ENCODE measurements at regions not wholly inside any gene's neighbourhood (a gene's known extent, or its start where the extent isn't known, plus 50 kb on each side); places are given as distances from the start of the nearest gene placed in this dataset.

DNA sequence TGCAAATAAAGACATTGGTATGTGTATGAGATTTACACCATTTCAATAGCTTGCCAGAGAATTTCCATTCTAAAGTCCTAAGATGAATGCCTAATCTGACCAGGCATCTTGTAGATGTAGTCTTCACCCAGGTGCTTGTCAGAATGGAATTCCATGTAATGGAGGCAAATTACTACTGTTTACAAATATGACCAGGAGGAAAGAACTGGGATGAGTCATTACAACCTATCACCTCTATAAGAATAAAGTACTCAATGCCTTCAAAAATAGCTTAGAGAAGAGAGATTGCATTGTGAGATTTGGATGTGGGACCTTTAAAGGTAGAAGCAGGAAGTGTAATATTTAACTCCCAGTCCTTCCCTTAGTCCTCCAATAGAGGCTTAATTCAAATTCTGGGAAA is 507.0 kb upstream of the PTGER4 start:
- DNase-seq: no peak
- H3K4me1 Mint-ChIP-seq: no peaks in the 10 kb centered on the region
- H3K36me3 Mint-ChIP-seq: peaks cover 6% of the 10 kb centered on the region
- H3K4me3 Mint-ChIP-seq: no peak overlapping the region
- no peak overlapping the region for H3K27ac Mint-ChIP-seq
- no peaks in the 10 kb centered on the region for H3K27me3 Mint-ChIP-seq
- peaks cover 26% of the 10 kb centered on the region for H3K9me3 Mint-ChIP-seq

DNA sequence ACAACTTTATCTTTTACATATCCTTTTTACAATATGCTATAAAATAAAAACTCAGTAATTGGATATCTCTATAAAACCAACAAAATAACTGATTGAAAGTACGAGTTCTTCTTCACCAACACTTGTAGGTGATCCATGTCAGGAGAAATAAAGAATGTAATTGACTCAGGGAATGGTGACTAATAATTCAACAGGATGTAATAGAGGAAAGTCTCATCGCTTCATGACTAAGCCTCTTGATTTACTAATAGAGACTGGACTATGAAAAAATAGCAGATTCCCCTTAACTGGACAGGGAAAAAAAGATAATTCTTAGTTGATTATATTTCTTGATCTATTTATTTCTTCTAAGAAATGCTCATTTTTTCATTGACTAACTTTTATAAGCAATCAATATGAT is 507.7 kb upstream of the PTGER4 start:
- H3K27me3 Mint-ChIP-seq: no peaks in the 10 kb centered on the region
- H3K27ac Mint-ChIP-seq: no peak overlapping the region
- H3K9me3 Mint-ChIP-seq: peaks cover 25% of the 10 kb centered on the region
- H3K36me3 Mint-ChIP-seq: peaks cover 6% of the 10 kb centered on the region
- no peak overlapping the region for H3K4me3 Mint-ChIP-seq
- no peak for DNase-seq
- no peaks in the 10 kb centered on the region for H3K4me1 Mint-ChIP-seq

DNA sequence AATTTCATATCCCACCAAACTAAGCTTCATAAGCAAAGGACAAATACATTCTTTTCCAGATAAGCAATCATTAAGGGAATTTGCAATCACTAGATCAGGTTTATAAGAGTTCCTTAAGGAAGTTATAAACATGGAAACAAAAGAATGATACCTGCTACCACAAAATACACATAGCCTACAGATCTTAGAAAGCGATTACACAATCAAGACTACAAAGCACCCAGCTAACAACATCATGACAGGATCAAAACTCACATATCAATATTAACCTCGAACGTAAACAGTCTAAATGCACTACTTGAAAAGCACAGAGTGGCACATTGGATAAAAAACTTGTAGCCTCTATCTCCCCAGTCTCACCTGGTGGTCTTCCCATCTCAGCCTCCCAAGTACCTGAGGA is 512.4 kb upstream of the PTGER4 start:
- H3K27me3 Mint-ChIP-seq: no peaks in the 10 kb centered on the region
- peaks cover 14% of the 10 kb centered on the region for H3K9me3 Mint-ChIP-seq
- no peak overlapping the region for H3K27ac Mint-ChIP-seq
- DNase-seq: no peak
- H3K4me3 Mint-ChIP-seq: no peak overlapping the region
- H3K36me3 Mint-ChIP-seq: peaks cover 6% of the 10 kb centered on the region
- no peaks in the 10 kb centered on the region for H3K4me1 Mint-ChIP-seq

DNA sequence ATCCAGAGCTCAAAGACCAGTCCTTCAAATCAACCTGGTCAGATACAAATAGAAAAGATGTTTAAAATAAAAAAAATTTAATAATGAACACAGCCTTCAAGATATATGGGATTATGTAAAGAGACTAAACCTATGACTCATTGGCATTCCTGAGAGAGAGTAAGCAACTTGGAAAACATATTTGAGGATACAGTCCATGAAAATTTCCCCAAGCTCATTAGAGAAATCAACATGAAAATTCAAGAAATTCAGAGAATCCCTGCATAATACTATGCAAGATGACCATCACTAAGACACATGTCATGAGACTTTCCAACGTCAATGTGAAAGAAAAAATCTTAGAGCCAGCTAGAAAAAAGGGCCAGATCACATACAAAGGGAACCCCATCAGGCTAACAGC is 512.9 kb upstream of the PTGER4 start:
- H3K4me1 Mint-ChIP-seq: no peaks in the 10 kb centered on the region
- H3K27ac Mint-ChIP-seq: no peak overlapping the region
- H3K36me3 Mint-ChIP-seq: peaks cover 6% of the 10 kb centered on the region
- no peak overlapping the region for H3K4me3 Mint-ChIP-seq
- peaks cover under 1% of the 10 kb centered on the region for H3K27me3 Mint-ChIP-seq
- no peak for DNase-seq
- H3K9me3 Mint-ChIP-seq: peaks cover 14% of the 10 kb centered on the region

DNA sequence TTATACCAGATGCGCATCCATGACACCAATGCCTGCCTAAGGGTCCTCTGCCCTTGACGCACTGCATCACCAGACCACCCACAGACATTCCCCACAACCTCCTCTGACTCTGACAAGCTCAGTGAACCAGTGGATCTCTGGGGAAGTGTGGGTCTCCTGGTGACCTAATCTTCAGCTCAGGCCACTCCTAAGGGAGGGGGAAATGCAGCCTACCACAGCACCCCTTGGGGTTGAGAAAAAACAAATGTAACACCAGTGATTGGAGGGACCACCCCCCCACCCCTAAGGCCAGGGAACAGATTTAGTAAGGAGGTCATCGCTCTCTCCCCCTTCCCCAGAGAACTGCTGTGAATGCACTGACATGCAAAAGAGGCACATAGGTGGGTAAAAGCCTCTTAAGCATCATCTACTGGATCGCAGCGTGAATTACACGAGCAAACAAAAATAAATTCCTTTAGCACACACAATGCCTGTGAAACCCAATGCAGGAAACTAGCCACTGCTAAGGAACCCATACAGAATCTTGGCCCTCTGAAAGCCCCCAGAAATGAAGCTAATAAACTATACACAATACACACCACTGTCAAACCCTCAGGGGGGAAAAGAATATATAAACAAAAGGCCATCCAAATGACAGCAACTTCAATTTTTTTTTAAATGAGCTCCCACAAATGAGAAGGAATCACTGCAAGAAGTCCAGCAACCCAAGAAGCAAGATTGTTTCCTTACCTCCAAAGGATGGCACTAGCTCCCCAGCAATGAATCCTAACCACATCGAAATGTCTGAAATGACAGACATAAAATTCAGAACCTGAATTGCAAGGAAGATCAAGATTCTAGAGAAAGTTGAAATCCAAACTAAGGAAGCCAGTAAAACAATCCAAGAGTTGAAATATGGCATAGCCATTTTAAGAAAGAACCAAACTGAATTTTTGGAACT is 513.7 kb upstream of the PTGER4 start:
- peaks cover 5% of the 10 kb centered on the region for H3K27me3 Mint-ChIP-seq
- H3K36me3 Mint-ChIP-seq: peaks cover 6% of the 10 kb centered on the region
- H3K9me3 Mint-ChIP-seq: peaks cover 14% of the 10 kb centered on the region
- no peak overlapping the region for H3K27ac Mint-ChIP-seq
- H3K4me3 Mint-ChIP-seq: no peak overlapping the region
- no peaks in the 10 kb centered on the region for H3K4me1 Mint-ChIP-seq
- DNase-seq: no peak

DNA sequence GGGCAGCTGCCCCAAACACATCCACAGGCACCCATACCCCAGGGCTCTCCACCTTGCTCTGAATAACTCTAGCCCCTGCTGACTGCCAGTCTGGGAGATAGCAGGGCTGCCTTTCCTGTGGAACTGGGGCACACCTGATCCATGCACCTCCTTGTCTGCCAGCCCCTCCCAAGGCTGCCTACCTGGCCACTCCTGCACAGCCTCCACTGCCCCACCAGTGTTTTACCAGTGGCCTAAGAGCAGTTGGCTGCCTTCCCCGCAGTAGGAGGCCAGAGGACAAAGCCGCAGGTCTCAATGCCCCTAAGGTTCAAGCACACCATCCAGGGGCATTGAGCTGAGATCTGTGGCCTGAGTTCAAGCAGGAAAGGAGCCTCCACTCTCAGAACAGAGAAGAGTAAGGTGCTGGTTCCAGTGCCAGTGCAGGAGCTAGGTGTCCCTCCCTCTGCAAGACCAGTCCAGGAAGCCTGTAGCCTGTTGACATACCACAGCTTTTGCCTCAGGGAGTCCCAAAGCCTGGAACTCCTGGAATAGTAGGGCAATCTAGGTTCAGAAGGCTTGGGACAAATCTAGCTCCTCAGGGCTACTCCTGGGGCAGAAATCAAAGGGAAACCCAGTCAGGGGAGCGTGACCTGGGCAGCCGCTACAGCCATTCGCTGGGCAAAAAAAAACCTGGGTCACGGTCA is 514.5 kb upstream of the PTGER4 start:
- Mint-ChIP-seq H3K27ac (no peak overlapping the region), H3K4me1 (no peaks in the 10 kb centered on the region), H3K27me3 (peaks cover 7% of the 10 kb centered on the region), H3K36me3 (peaks cover 6% of the 10 kb centered on the region), H3K4me3 (no peak overlapping the region), H3K9me3 (peaks cover 9% of the 10 kb centered on the region)
- DNase-seq: no peak

DNA sequence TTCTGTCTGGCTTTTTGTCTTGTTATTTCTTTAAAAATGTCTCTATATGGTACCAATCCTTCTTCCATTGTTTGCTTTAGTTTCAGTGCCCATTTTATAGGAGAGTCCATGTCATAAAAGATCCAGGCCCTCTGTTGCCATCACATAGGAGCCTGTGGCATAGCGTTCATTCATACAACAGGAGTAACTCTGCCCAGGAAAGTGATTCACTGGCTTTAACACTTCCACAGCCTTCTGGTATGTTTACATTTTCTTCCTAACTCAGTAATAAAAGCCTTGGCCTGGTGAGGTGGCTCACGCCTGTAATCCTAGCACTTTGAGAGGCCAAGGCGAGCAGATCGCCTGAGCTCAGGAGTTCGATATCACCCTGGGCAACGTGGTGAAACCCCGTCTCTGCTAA is 519.3 kb upstream of the PTGER4 start:
- Mint-ChIP-seq H3K27ac (no peak overlapping the region), H3K4me1 (no peaks in the 10 kb centered on the region), H3K36me3 (no peaks in the 10 kb centered on the region), H3K9me3 (no peaks in the 10 kb centered on the region), H3K4me3 (no peak overlapping the region), H3K27me3 (peaks cover 7% of the 10 kb centered on the region)
- DNase-seq: no peak

DNA sequence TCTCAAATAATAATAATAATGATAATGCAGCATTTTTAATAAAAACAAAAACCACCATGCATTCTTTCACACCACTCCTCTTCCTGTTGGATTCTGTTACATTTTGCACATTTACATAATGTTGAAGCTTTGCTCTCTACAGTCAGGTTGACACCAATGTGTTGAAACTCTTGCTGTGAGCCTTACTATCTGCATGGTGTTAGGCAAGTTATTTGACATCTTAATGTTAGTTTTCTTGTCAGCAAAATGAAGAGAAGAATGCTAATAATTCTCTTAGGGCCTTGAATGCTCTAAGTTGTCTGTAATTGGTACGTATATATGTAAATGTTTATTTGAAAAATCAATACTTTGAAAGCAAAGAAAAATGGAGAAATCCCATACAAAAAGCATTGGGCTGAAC is 525.5 kb upstream of the PTGER4 start:
- DNase-seq: no peak
- no peak overlapping the region for H3K4me3 Mint-ChIP-seq

DNA sequence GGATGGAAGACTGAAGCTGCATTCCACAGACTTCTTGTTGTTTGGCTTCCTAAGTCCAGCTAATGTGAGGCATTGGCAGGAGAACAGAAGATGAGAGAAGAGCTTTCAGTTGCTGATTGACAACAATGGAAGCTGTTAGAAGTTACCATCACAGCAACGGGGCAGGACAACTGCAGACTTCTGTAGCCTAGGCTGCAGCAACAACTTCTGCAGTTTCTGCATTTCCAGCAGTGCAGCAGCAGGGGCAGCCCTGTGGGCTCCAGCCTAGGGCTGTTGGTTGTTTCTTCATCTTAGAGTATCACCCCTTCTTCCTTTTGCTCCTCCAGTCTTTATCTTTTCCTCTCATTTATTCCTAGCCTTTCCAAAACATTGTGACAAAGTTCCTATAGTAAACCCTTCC is 528.8 kb upstream of the PTGER4 start:
- H3K27ac Mint-ChIP-seq: no peak overlapping the region

More for the DNA sequence above, 525.5 kb upstream of the PTGER4 start:
- Mint-ChIP-seq H3K27ac (no peak overlapping the region), H3K36me3 (no peaks in the 10 kb centered on the region), H3K9me3 (no peaks in the 10 kb centered on the region), H3K27me3 (peaks cover 6% of the 10 kb centered on the region), H3K4me1 (no peaks in the 10 kb centered on the region)

DNA sequence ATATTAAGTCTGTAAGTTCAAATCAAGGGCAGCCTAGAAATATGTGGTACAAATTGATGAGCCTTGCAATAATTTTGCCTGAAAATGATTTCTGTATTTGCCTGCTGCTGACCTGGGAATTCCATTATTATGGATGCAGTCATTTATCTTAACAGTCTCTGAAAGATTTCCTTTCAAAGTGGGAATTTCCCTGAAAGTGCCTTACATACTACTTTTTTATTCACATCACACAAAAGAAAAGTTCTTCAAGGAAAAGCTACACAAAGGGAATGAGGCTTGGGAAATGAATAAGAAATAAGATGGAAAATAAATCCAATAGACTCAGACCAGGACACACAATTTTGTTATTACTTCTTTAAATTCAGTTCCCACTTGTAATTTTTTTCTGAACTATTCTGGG is 537.8 kb upstream of the PTGER4 start:
- Mint-ChIP-seq H3K9me3 (no peaks in the 10 kb centered on the region), H3K36me3 (no peaks in the 10 kb centered on the region), H3K27ac (no peak overlapping the region), H3K27me3 (no peaks in the 10 kb centered on the region), H3K4me3 (no peak overlapping the region), H3K4me1 (peaks cover 3% of the 10 kb centered on the region)
- DNase-seq: no peak

More for the DNA sequence above, 528.8 kb upstream of the PTGER4 start:
- H3K27me3 Mint-ChIP-seq: peaks cover 6% of the 10 kb centered on the region
- H3K9me3 Mint-ChIP-seq: no peaks in the 10 kb centered on the region
- H3K36me3 Mint-ChIP-seq: no peaks in the 10 kb centered on the region
- no peak overlapping the region for H3K4me3 Mint-ChIP-seq
- no peak for DNase-seq
- no peaks in the 10 kb centered on the region for H3K4me1 Mint-ChIP-seq

DNA sequence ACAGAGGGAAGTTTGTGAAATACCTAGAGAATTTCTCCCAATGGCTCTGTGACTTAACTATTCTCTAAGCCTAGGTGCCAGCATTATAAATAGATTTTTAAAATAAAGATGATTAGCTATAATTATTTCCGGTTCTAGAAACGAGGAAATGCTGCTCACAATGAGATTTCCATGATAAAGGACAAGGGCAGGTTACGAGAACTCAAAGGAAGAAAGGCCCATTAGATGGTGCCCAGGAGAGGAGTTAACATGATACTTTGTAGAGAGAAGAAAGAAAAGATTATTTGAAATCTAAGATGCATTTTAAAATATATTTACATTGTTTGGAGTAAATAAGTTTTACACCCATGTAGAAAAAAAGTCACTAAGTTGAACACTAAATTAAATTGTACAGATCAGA is 538.3 kb upstream of the PTGER4 start:
- H3K9me3 Mint-ChIP-seq: no peaks in the 10 kb centered on the region
- no peak overlapping the region for H3K4me3 Mint-ChIP-seq
- no peak for DNase-seq
- H3K27me3 Mint-ChIP-seq: no peaks in the 10 kb centered on the region
- H3K4me1 Mint-ChIP-seq: peaks cover 3% of the 10 kb centered on the region
- H3K36me3 Mint-ChIP-seq: no peaks in the 10 kb centered on the region
- no peak overlapping the region for H3K27ac Mint-ChIP-seq

DNA sequence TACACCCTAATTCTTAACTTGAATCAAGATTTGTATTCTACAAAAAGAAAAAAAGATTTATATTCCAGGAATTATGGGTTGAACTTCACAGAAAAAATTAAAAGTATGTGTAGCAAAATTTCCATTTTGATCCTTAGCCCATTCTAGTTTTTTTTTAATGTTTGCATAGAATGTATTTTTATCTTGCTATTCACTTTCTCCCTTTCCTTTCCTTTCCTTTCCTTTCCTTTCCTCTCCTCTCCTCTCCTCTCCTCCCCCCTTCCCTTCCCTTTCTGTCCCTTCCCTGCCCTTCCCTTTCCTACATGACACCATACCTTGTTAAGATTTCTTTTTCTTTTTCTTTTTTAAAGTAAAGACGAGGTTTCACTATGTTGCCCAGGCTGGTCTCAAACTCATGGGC is 542.5 kb upstream of the PTGER4 start:
- no peak overlapping the region for H3K27ac Mint-ChIP-seq
- no peaks in the 10 kb centered on the region for H3K27me3 Mint-ChIP-seq
- H3K4me1 Mint-ChIP-seq: no peaks in the 10 kb centered on the region
- H3K4me3 Mint-ChIP-seq: no peak overlapping the region
- DNase-seq: no peak
- no peaks in the 10 kb centered on the region for H3K9me3 Mint-ChIP-seq
- H3K36me3 Mint-ChIP-seq: no peaks in the 10 kb centered on the region

DNA sequence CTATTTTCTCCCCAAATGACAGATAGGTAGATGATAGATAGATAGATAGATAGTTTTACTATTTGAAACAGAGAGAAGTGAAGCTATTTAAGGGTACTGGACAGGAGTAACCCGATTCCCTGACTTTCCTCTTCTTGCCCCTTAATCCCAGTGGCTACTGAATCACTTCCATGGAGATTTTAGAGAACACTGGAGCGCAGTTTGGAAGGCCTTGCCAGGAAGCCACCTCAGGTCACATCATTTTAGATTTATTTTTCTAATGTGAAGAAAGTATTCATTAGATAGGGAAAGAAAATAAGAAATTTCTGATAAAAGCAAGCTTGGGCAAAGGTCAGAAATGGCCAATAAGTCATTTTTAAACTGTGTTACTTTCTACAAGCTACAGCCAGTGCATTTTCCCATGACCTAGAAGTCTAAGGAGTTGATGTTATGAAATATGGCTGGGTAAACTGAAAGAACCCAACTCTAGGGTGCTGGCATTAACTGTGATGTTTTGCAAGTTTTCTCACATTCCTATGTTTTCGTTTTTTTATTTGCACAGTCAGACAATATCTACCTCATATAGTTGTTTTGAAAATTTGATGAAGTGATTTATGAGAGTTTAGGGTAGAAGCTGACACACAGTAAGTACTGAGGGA is 544.7 kb upstream of the PTGER4 start:
- H3K27ac Mint-ChIP-seq: no peak overlapping the region
- no peaks in the 10 kb centered on the region for H3K4me1 Mint-ChIP-seq
- H3K36me3 Mint-ChIP-seq: no peaks in the 10 kb centered on the region
- DNase-seq: no peak
- H3K9me3 Mint-ChIP-seq: no peaks in the 10 kb centered on the region
- no peak overlapping the region for H3K4me3 Mint-ChIP-seq
- no peaks in the 10 kb centered on the region for H3K27me3 Mint-ChIP-seq

DNA sequence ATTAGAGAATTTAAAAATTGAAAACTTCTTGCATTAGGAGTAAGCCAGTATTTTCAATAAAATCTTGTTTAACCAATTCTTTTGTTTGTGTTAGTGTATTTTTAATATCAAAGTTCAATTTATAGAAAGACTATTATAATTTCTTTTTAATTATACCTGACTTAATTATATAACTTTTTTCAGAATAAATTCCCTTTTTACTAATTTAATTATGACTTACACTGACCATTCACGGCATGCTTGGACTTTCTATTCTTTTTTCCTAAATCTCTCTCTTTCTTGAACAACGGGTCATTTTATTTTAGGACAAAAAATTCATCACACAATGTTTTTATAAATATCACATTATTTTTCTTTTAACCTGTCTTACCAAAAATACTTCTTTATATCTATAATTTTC is 555.3 kb upstream of the PTGER4 start:
- no peak overlapping the region for H3K4me3 Mint-ChIP-seq
- H3K27me3 Mint-ChIP-seq: peaks cover 3% of the 10 kb centered on the region
- H3K36me3 Mint-ChIP-seq: peaks cover 12% of the 10 kb centered on the region
- H3K27ac Mint-ChIP-seq: no peak overlapping the region
- DNase-seq: no peak
- H3K4me1 Mint-ChIP-seq: peaks cover 15% of the 10 kb centered on the region
- peaks cover 40% of the 10 kb centered on the region for H3K9me3 Mint-ChIP-seq

DNA sequence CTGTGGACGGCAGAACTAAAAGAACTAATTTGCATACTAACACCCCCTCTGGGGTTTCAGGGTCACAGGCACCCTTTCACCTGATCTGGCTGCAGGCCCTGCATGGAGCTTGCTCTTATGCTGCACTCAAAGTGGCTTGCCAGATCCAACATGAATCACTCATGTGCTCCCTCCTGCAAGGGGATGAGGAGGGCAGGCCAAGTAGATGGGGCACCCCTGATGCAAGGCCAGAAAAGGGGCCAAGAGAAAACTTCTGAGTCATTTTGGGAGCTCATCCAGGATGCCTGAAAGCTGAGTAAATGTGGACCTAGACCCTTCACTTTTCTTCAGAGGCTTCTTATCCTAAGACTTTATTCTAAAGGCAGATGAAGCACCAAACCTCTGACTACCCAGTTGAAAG is 558.5 kb upstream of the PTGER4 start:
- H3K9me3 Mint-ChIP-seq: peaks cover 21% of the 10 kb centered on the region
- H3K4me1 Mint-ChIP-seq: no peaks in the 10 kb centered on the region
- H3K27me3 Mint-ChIP-seq: peaks cover 3% of the 10 kb centered on the region
- no peak for DNase-seq
- H3K36me3 Mint-ChIP-seq: peaks cover 2% of the 10 kb centered on the region
- no peak overlapping the region for H3K27ac Mint-ChIP-seq
- H3K4me3 Mint-ChIP-seq: no peak overlapping the region
